SKM-1 (cell line): ENCODE measurements at regions not wholly inside any gene's neighbourhood (a gene's known extent, or its start where the extent isn't known, plus 50 kb on each side); places are given as distances from the start of the nearest gene placed in this dataset.
"Not testable (repeated sequence)": the region's sequence is repeated elsewhere in the genome, so short reads cannot be mapped to it uniquely, and the experiment has no call there.

Source experiments
- DNase-seq: peaks from one replicate; lab custom pipeline; 2025; ENCODE audit not compliant: unreplicated experiment; lab: John Stamatoyannopoulos, UW

GRCh38 chr3:166456286-166456685 is 619.1 kb upstream of the BCHE start:
- no peak for DNase-seq

GRCh38 chr3:166455744-166456143 is 618.5 kb upstream of the BCHE start:
- DNase-seq = no peak

DNA sequence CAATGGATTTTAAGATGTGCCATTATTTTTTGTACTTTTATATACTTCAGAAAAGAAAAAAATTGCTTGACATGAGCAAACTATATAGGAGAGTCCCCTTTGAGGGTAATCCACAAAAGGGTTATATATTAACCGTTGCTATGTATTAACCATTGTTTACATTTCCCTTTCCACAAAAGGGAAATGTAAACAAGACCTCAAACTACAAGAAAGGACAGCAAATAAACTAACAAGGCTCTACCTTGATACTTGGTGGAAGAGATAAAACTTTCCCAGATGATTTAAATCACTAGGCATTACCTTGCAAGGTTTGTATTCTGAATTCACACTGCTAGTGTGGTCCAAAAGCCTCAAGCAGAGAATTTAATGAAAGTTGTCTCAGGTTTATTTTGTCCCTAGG is 616.3 kb upstream of the BCHE start:
- DNase-seq = no peak

- no peak for DNase-seq
Observed at GRCh38 chr3:166451997-166452396, 614.8 kb upstream of the BCHE start.

DNA sequence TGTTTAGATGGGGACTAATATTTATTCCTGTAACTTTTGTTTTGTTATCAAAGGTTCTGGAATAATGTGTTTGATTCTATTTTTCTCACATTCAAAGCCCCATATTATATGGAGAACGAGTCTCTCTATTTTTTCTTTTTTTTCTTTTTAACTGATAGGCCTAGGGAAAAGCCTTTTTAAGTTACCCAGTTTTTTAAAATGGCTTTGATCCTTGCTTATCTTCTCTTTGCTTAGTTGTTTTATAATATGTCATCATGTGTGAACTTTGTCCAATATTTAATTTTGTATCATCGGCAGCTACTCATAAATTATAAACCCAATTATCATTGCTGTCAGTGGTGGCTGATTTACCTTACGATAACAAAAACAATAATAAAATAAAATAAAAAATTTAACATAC is 610.3 kb upstream of the BCHE start:
- no peak for DNase-seq

- no peak for DNase-seq
Observed at GRCh38 chr3:166446986-166447385, 609.8 kb upstream of the BCHE start.

DNA sequence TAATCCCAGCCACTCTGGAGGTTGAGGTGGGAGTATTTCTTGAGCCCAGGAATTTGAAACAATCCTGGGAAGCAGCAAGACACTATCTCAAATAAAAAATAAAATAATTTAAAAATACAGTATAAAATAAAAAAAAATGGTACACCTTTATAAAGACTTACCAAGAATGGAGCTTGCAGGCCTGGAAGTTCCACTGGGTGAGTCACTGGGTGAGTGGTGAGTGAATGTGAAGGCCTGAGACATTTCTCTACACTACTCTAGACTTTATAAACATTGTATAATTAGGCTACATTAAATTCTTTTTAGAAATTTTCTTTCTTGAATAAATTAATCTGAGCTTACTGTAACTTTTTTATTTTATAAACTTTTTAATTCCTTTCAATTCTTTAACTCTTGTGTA is 609.1 kb upstream of the BCHE start:
- DNase-seq = no peak

DNA sequence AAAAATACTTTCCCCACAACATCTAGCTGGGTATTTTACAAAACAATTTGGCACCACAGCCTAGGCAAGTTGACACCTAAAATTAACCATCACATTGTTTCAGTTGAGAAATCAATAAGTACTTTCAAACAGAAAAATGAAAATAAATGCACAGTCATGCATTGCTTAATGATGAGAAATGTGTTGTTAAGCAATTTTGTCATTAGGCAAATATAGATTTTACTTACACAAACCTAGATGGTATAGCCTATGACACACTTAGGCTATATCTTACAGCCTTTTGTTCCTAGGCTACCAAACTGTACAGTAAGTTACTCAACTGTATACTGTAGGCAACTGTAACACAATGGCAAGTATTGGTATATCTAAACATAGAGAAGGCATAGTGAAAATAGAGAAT is 608.6 kb upstream of the BCHE start:
- no peak for DNase-seq

GRCh38 chr3:166444756-166445155 is 607.5 kb upstream of the BCHE start:
- DNase-seq = no peak

DNA sequence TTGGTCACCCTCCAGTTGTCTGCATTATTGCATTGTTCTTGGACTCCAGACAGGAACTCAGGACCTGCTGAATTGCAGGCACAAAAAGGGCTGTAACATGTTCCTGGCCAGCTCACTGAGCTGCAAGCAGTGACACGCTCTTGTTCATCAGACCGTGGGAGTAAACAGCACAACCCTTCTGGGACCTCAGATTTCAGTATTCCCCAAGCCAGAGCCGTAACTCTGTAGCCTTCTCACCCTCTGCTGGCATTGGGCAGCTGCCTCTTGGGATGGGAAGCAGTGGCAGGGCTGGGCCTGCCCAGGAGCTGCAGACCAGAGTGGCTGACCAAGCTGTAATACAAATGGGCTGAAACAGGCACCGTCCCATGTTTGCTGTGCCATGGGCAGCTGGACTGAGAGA is 607.1 kb upstream of the BCHE start:
- DNase-seq = no peak

GRCh38 chr3:166435469-166436057 is 598.3 kb upstream of the BCHE start:
- DNase-seq = no peak

DNA sequence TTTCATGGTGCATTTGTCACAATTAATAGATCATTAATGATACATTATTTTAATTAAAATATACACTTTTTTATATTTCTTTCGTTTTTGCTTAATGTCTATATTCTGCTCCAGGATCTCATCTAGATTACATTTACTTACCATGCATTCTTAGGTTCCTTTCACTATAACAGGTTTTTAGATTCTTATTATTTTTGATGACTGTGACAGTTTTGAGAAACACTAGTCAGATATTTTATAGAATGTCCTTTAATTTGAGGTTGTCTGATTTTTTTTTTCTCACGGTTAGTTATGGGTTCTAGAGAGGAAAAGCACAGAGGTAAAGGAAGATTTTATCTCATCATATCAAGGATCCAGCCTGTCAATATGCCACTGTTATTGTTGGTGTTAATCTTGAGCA is 595.8 kb upstream of the BCHE start:
- no peak for DNase-seq

DNA sequence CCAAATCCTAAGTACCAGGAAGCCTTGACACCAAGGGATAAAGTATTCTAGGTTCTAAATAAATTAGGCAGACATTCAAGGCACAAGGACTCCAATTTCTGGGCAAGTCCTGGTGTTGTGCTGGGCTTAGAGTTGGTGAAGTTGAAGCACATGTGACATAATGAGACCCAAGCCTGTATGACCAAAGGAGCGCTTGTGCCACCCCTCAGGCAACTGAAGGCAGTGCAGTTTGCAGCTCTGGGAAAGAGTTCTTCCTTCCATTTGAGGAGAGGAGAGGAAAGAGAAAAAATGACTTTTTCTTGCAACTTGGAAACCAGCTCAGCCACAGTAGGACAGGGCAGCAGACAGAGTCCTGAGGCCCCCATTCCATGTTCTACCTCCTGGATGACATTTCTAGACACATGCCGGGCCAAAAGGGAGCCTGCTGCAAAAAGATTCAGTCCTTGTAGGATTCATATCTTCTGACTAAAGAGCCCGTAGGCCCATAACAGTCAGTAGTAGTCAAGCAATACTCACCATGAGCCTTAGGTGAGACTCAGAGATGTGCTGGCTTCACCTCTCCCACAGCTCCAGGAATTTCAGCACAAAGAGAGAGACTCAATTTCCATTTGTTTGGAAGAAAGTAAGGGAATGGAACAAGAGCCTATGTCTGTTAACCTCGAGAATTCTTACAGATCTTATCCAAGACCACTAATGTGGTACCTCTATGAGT is 588.8 kb upstream of the BCHE start:
- DNase-seq = no peak

DNA sequence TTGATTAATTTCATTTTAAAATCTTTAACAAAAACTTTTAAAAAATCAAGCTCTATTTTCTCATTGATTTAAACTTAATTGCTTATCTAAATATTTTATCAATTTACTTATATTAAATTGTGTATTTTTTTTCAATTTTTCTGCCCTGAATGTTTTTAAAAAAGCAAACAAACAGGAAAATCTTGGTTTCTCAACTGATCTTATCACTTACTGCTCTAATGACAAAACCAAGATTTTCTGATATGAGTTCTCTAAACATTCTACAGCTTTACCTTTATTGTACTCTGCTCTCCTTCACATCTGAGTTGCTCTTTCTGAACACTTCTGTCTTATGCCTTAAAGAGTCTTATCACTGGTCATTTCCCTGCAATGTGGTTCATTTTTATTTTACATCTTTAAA is 587.8 kb upstream of the BCHE start:
- no peak for DNase-seq

DNA sequence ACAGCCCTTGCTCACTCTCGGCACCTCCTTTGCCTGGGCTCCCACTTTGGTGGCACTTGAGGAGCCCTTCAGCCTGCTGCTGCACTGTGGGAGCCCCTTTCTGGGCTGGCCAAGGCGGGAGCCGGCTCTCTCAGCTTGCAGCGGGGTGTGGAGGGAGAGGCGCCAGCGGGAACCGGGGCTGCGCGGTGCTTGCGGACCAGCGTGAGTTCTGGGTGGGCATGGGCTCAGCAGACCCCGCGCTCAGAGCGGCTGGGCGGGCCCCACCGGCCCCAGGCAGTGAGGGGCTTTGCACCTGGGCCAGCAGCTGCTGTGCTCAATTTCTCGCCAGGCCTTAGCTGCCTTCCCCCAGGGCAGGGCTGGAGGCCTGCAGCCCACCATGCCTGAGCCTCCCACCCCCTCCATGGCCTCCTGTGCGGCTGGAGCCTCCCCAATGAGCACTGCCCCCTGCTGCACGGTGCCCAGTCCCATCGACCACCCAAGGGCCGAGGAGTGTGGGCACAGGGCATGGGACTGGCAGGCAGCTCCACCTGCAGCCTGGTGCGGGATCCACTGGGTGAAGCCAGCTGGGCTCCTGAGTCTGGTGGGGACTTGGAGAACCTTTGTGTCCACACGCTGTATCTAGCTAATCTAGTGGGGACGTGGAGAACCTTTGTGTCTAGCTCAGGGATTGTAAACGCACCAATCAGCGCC is 586.7 kb upstream of the BCHE start:
- not testable (repeated sequence) for DNase-seq

- no peak for DNase-seq
Observed at GRCh38 chr3:166422556-166422955, 585.3 kb upstream of the BCHE start.

DNA sequence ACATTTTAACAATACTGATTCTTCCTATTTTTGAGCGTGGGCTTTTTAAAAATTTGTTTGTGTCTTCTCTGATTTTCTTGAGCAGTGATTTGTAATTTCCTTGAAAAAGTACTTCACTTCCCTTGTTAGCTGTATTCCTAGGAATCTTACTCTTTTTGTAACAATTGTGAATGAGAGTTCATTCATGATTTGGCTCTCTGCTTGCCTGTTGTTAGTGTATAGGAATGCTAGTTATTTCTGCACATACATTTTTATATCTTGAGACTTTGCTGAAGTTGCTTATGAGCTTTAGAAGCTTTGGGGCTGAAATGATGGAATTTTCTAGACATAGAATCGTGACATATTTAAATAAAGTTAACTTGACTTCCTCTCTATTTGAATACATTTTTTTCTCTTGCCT is 582.8 kb upstream of the BCHE start:
- DNase-seq = no peak

GRCh38 chr3:166405896-166406295 is 568.7 kb upstream of the BCHE start:
- DNase-seq = no peak

GRCh38 chr3:166405465-166405864 is 568.2 kb upstream of the BCHE start:
- DNase-seq = no peak

GRCh38 chr3:166390303-166390702 is 553.1 kb upstream of the BCHE start:
- no peak for DNase-seq

DNA sequence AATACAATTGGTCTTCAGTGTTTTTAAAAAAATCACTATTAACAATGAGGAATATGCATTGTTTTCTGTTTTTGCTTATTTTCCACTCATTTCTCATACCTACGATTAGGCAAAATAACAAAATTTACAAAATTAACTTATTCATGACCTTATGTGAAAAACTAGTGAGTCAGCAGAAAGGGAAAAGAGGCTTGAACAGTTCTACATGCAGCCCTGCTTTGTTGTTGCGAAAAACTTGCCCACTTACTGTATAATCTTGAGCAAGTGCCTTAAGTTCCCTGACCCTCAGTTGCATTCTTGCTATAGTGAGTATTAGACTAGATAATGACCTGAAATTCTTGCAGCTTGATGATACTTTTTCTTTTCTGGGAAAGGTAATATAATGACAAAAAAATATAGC is 551.1 kb upstream of the BCHE start:
- no peak for DNase-seq

GRCh38 chr3:166372571-166373106 is 535.4 kb upstream of the BCHE start:
- DNase-seq = no peak
